ENCODE measurements at regions not wholly inside any gene's neighbourhood (a gene's known extent, or its start where the extent isn't known, plus 50 kb on each side); places are given as distances from the start of the nearest gene placed in this dataset.

DNA sequence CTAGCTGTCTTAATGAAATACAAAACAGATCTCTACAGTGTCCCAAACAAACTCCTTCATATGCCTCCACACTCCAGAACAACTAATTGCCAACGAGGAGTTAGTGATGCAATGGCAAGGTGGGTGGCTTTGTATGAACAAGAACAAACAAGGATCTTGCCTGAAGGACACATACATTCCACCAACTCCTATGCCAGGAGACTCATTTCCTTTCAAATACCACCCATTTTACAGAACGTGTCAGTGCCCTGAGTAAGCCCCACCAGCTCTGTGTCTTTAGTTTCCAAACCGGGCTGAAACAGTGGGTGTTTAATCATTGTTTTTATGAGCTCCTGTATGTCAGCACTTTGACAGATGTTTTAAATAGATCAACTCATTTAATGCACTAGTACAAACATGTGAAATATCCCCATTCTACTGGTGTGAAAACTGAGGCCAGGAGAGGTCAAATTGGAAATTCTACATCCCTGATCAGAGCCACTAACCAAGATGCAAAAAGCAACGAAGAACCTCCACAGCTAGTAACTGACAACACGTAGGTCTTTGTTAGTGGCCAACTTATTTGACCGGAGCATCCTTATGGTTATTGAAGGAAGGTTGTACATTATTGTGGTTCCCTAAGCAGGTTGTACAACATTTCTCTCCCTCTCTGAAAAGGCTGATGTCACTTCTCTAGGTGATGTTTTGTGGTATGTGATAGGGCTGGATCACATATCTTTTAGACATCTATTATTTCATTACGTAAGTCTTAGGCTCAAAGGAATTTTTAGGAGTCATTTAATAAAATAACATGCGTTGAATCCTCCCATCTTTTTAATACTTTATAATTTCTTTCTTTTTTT lies 534.9 kb upstream of the TNP1 start:
- H3K27me3 Mint-ChIP-seq (ENCODE audit: unreplicated experiment) = no peaks in the 10 kb centered on the region

DNA sequence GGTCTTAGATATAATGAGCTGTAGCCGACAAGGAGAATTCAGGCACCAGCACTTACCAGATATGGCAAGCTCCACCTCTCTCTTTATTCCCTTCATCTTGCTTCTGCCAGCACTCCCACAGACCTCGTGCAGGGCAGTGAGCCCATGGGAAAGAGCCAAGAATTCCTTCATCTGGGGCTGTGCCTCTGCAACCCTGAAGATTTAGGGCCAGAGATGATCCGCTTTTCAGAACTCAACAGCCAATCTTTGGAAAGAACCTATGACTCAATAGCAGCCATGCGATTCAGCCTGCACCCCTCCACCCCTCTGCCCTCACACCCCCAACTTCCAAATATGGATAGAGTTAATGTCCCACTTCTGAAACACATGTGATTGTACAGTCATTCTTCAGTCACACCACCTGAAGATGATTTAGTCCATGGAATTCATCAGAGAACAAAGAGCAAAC lies 533.7 kb upstream of the TNP1 start:
- Mint-ChIP-seq H3K4me1 (ENCODE audit: low read depth, unreplicated experiment) (no peaks in the 10 kb centered on the region), H3K4me3 (ENCODE audit: unreplicated experiment) (no peak overlapping the region), H3K36me3 (ENCODE audit: unreplicated experiment) (peaks cover 8% of the 10 kb centered on the region), H3K27me3 (ENCODE audit: unreplicated experiment) (no peaks in the 10 kb centered on the region), H3K9me3 (ENCODE audit: unreplicated experiment) (peaks cover 8% of the 10 kb centered on the region), H3K27ac (ENCODE audit: unreplicated experiment) (no peak overlapping the region)
- TF ChIP-seq, protein P1, sequence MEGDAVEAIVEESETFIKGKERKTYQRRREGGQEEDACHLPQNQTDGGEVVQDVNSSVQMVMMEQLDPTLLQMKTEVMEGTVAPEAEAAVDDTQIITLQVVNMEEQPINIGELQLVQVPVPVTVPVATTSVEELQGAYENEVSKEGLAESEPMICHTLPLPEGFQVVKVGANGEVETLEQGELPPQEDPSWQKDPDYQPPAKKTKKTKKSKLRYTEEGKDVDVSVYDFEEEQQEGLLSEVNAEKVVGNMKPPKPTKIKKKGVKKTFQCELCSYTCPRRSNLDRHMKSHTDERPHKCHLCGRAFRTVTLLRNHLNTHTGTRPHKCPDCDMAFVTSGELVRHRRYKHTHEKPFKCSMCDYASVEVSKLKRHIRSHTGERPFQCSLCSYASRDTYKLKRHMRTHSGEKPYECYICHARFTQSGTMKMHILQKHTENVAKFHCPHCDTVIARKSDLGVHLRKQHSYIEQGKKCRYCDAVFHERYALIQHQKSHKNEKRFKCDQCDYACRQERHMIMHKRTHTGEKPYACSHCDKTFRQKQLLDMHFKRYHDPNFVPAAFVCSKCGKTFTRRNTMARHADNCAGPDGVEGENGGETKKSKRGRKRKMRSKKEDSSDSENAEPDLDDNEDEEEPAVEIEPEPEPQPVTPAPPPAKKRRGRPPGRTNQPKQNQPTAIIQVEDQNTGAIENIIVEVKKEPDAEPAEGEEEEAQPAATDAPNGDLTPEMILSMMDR (IDR thresholded peaks at IDR 0.05; ENCODE audit: partially characterized antibody, unreplicated experiment) = no peak
- no peak for DNase-seq

More for the DNA sequence above, 534.9 kb upstream of the TNP1 start:
- no peaks in the 10 kb centered on the region for H3K4me1 Mint-ChIP-seq (ENCODE audit: low read depth, unreplicated experiment)
- H3K36me3 Mint-ChIP-seq (ENCODE audit: unreplicated experiment) = peaks cover 7% of the 10 kb centered on the region
- DNase-seq = no peak
- TF ChIP-seq, protein P1 (IDR thresholded peaks at IDR 0.05; ENCODE audit: partially characterized antibody, unreplicated experiment) = no peak
- H3K9me3 Mint-ChIP-seq (ENCODE audit: unreplicated experiment) = peaks cover 9% of the 10 kb centered on the region
- no peak overlapping the region for H3K27ac Mint-ChIP-seq (ENCODE audit: unreplicated experiment)
- no peak overlapping the region for H3K4me3 Mint-ChIP-seq (ENCODE audit: unreplicated experiment)

DNA sequence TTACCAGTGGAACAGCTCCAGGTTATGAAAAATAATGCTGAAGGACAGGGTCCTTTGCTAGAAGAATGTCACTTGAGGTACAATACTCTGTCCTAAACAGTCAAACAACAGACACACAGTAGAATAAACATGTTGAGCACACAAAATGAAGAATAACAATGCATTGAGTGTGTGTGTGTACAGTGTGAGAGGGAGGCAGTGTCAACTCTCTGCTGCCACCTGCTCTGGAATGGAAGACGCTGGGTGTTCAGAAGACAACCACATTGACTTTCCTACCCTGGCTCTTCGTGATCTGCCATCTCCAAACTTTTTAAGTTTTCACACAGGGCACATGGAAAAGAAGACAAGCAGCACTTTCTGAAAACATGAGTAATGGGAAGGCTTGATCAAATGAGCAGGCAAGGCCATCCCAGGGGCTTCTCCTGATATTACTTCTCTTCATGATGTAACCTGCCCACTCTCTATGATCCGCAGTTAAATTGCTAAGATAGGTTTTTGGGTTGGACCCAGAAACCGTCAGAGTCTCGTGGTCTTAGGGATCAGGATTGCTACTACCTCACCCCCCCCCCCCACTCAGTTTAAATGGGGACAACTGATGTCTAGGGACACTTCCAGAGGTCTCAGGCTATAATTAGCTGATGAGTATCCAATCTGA lies 533.2 kb upstream of the TNP1 start:
- Mint-ChIP-seq H3K9me3 (ENCODE audit: unreplicated experiment) (peaks cover 7% of the 10 kb centered on the region), H3K36me3 (ENCODE audit: unreplicated experiment) (peaks cover 8% of the 10 kb centered on the region), H3K27ac (ENCODE audit: unreplicated experiment) (no peak overlapping the region), H3K27me3 (ENCODE audit: unreplicated experiment) (no peaks in the 10 kb centered on the region), H3K4me3 (ENCODE audit: unreplicated experiment) (no peak overlapping the region), H3K4me1 (ENCODE audit: low read depth, unreplicated experiment) (no peaks in the 10 kb centered on the region)
- TF ChIP-seq, protein P1 (IDR thresholded peaks at IDR 0.05; ENCODE audit: partially characterized antibody, unreplicated experiment) = no peak
- no peak for DNase-seq

DNA sequence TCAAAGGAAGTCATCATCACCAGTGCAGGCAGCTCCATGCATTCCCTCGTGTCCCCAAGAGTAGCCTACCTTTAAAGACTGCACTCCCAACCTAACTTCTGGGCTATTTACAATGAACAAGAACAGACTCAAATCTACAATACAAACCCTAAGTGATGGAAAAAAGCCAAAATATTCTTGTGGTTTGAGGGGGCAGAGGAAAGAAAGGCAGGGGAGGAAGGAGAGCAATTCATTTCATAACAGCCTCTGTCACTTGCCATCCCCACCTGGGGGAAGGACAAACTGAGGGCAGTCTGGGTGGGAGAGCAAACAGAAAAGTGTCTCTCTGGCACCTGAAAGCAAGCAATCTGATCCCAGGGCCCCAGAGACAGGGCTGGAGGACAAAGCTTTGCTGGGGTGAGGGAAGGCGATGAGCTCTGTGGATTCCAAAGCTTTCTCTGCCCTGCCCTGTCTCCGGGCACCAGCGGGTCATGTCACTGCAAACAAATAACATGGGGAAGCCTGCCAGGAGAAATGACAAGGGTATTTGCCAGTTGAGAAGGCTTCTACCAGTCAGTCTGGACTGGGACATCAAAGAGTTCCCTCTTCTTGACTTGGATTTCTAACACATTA lies 528.0 kb upstream of the TNP1 start:
- Mint-ChIP-seq H3K9me3 (ENCODE audit: unreplicated experiment) (peaks cover 6% of the 10 kb centered on the region), H3K4me1 (ENCODE audit: low read depth, unreplicated experiment) (no peaks in the 10 kb centered on the region)
- TF ChIP-seq, protein P1 (IDR thresholded peaks at IDR 0.05; ENCODE audit: partially characterized antibody, unreplicated experiment) = no peak

More for the DNA sequence above, 528.0 kb upstream of the TNP1 start:
- Mint-ChIP-seq H3K36me3 (ENCODE audit: unreplicated experiment) (peaks cover 8% of the 10 kb centered on the region), H3K4me3 (ENCODE audit: unreplicated experiment) (no peak overlapping the region), H3K27ac (ENCODE audit: unreplicated experiment) (no peak overlapping the region), H3K27me3 (ENCODE audit: unreplicated experiment) (no peaks in the 10 kb centered on the region)
- no peak for DNase-seq

All from glutamatergic neuron (in vitro differentiated cells).